ENCODE measurements at regions not wholly inside any gene's neighbourhood (a gene's known extent, or its start where the extent isn't known, plus 50 kb on each side); places are given as distances from the start of the nearest gene placed in this dataset.

DNA sequence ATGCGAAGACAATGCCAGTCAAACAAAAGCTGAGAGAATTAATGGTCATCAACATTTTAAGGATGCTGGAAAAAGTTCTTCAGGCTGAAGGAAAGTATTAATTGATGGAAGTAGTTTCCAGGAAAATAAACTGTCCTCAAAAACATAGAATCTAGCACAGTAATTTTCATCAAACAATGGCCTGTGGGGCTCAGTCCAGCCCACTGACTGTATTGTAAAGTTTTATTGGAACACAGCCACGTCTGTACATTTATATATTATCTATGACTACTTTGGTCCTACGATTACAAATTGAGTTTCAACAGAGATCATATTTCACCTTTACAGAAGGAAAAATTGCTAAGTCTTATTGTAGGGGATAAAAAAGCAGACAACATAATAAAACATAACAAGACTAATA, 484.5 kb downstream of the KCNJ2 start:
- TF ChIP-seq, protein P1, sequence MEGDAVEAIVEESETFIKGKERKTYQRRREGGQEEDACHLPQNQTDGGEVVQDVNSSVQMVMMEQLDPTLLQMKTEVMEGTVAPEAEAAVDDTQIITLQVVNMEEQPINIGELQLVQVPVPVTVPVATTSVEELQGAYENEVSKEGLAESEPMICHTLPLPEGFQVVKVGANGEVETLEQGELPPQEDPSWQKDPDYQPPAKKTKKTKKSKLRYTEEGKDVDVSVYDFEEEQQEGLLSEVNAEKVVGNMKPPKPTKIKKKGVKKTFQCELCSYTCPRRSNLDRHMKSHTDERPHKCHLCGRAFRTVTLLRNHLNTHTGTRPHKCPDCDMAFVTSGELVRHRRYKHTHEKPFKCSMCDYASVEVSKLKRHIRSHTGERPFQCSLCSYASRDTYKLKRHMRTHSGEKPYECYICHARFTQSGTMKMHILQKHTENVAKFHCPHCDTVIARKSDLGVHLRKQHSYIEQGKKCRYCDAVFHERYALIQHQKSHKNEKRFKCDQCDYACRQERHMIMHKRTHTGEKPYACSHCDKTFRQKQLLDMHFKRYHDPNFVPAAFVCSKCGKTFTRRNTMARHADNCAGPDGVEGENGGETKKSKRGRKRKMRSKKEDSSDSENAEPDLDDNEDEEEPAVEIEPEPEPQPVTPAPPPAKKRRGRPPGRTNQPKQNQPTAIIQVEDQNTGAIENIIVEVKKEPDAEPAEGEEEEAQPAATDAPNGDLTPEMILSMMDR (conservative IDR thresholded peaks at IDR 0.05), result no peak
- no peak for TF ChIP-seq ZFX (IDR thresholded peaks at IDR 0.05)
